Stimulated activated CD4-positive, alpha-beta T cell treated with anti-CD3 and anti-CD28 coated beads, Interleukin-1b, Interleukin-23, amount 100 ng/mL, for 4 hours (primary cell): ENCODE measurements at regions not wholly inside any gene's neighbourhood (a gene's known extent, or its start where the extent isn't known, plus 50 kb on each side); places are given as distances from the start of the nearest gene placed in this dataset.
"Not testable (repeated sequence)": the region's sequence is repeated elsewhere in the genome, so short reads cannot be mapped to it uniquely, and the experiment has no call there.

Source experiments
- DNase-seq, 2 donors: peaks; one replicate each; pipeline ENCODE4 v3.0.0-alpha.2; 2020; ENCODE audit warnings: low read depth in 2 of 2

DNA sequence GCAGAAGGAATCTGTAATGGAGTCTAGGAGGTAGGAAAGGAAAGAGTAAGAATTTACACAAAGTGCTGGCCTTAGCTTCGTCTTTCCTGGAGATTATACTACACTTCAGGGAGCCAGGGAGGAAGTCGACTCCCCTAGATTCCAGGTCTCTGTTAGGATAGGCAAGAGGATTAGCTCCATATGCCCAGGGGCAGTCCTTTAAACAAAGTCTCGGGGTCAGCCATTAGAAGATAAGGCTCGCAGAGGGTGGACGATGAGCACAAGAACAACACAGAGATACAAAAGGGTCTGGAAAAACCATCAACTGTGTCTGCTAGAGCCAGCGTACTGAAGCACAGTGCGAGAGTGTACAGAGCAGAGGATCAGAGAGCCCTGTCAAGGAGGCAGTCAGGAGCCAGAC, 344.7 kb upstream of the TNC start:
- no peak for DNase-seq

DNA sequence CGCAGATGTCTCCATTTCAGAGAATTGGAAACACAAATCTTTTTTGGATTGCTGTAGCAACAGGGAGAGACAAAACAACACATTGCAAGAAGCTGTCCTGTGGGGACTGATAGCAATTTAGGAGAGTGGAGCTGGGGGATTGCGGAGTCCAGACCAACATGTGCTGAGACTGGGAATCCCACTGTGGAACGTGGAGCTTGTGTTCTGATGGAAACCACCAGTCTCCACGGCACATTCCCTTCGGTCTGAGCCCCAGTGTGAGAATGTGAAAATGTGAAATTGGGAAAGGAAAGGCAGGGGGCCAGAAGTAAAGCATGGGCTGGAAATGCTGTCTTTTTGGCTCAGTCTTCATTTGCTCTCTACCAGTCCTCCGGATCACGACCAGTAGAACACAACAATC, 348.8 kb upstream of the TNC start:
- no peak for DNase-seq

DNA sequence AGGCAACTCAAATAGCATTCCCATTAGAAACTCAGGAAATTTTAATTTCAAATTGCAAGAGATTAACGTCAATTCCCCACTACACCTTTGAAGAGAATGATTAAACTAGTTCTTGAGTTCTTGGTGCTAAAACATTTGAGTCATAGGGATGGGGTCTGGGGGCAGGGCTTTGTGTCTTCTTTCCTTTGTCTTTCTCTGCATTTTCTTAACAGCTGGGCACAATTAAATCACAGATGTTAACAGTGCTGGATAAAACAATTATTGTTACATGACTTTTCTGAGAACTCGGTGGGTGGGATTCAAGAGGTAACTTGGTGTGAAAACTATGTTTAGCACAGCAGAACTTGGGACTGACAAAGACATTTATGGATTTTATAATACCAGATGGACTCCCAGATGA, 351.9 kb upstream of the TNC start:
- DNase-seq = no peak

DNA sequence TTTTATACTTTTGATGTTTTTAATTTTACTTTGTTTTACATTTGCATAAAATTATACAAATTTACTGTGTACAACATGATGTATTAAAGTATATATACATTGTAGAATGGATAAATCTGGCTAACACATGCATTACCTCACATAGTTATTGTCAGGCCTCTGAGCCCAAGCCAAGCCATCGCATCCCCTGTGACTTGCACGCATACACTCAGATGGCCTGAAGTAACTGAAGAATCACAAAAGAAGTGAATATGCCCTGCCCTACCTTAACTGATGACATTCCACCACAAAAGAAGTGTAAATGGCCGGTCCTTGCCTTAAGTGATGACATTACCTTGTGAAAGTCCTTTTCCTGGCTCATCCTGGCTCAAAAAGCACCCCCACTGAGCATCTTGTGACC, 355.1 kb upstream of the TNC start:
- DNase-seq = not testable (repeated sequence)

DNA sequence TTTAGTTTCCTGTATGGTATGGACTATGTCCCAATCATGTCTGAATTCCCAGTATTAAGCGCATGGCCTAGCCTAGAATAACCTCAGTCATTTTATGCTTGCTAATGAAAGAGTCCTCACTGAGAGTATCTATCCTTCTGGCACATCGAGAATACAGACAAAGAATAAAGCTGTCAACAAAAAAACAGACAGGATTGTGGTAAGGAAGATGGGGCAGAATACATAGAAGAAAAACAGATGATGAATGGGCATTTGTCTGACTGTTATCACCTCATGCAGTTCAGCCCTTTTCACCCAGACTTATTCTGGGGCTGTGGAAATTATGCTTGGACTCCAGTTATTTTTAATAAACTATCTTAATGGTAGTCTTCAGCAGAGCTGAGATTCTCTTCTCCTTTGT, 363.8 kb upstream of the TNC start:
- DNase-seq = no peak

DNA sequence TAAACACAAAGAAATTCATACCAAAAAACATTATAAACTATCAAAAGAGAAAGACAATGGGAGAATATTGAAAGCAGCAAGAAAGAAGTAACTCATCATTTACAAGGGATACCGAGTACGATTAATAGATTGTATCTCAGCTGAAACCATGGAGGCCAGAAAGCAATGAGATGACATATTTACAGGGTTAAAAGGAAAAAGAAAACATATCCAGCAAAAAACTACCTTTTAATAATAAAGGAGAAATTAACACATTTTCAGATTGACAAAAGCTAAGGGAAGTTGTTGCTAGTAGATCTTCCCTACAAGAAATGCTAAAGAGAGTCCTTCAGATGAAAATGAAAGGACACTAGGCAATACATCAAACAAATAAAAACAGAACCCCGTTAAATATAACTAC, 364.8 kb upstream of the TNC start:
- DNase-seq = no peak

DNA sequence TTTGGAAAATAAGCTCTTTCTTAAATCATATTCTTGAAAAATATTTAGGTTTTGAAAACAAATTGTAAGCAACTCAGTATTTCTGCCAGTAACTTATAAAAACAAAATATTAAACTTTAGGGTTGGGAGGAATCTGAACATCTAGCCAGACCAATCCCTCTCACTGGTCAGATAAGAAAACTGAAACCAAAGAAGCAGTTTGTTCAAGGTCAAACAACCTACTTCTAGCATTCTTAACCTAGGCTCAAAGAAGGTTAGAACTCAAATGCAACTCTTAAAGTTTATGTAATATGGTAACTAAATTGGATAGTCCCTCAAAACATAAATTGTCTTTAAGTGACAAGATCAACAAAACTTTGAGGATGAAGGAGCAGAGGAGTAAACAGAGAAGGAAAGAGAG, 374.9 kb upstream of the TNC start:
- no peak for DNase-seq

DNA sequence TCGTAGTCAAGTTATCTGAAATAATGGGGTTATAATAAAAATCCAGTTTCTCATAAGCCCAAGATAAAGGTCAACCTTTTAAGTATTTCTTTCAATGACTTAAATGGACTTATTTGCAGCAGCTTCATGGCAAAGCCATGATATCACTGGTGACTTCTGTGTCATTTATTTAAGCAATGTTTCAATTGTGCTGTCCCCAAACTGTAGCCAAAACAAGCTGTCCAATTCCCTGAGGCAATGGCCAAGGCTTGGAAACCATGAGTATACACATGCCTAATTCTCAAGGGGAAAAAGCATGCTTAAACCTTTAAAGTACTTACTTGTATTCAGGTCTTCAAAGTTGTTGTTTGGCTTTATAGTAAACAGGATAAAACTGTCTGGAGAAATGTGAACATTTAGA, 376.4 kb upstream of the TNC start:
- DNase-seq = no peak

DNA sequence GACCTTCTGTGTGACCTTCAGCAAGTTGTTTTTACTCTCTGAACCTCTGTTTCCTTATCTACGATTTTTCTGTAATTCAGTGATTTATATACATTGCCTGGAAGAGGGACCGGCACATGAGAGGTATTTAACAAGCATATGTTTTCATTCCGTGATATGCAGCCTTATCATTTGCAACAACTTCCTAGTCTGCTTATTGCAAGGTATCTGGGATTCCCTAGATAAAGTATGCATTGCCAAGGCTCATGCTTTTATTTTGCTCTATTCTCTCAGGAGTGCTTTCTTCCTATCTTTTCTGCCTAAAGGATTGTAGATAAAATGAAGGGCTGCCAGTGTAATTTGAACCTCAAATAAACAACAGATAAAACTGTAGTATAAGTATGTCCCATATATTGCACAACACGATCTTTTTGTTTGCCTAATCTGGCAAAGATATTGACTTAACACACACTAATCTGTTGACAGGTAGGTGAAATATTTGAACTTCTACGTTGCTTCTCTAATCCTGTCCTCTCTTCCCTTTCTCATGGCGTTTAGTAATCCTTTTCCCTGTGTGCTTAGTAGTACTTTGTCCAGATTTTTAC, 377.2 kb upstream of the TNC start:
- DNase-seq = no peak

DNA sequence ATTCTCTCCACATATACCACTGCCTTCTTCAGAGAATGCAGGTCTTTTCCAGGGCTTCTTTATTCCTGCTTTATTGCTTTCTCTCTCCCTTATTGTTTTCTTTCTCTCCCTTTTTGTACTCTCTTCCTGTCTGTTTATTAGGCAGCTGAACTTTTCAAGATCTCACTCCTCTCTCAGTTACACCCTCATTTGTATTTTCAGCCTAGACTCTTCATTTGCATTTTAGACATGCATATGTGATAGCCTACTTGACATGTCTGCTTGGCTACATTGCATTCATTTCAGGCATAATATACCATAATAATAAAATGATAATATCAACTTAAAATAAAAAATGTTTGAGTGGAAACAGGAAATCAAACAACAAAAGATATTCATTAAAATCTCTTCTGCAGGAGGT, 377.9 kb upstream of the TNC start:
- no peak for DNase-seq

DNA sequence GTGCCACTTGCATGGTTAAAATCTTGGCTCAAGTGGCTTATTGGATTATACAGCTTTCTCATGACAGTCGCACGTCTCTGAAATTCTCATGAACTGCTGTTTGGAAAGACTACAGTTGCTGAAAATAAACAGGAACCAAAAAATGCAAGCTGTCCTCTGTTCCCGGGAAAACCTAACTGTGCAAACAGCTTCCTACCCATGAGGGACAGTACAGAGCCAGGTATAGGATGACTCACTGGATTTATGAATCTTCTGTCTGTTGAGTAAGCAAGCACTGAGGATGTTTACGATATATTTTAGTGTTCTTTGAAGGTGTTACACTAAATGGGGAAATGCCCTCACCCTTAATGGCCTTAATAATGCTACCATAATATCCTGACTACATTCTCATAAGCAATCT, 380.3 kb upstream of the TNC start:
- DNase-seq = no peak

DNA sequence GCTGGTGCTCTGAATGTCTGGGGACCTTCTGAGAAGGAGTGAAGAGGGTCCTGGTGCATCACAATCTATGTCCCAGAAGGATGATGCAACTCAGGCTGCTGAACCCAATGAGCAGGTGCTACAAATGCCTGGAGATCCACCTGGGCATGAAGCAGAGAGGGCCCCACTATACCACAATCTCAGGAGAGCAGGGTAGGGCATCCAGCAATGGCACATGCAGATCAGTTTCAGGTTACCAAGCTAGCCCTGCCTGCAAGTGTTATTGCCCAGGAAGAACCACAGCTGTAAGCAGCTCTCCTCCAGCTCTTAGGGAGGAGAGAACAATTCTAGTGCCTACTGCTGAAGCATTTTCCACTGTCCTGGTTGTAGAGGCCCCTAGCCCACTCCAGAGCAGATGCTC, 389.2 kb upstream of the TNC start:
- no peak for DNase-seq

DNA sequence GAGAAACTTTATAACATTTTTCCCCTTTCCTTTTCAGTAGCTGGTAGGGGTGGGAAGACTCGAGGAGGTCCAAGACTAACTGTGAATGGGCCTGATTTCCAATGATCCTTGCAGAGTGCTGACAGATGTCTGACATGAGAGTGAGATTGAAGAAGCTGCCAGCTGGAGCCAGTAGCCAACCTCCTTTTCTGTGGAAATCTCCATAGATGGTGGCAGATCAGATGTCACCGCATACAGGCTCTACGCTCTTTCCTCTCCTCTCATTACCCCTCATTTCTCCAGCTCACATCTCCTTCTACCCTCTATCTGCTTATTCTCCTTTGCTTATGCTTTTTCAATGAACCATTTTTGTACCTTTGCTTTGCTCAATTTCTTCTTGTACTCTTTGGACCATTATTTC, 395.2 kb upstream of the TNC start:
- DNase-seq = no peak

DNA sequence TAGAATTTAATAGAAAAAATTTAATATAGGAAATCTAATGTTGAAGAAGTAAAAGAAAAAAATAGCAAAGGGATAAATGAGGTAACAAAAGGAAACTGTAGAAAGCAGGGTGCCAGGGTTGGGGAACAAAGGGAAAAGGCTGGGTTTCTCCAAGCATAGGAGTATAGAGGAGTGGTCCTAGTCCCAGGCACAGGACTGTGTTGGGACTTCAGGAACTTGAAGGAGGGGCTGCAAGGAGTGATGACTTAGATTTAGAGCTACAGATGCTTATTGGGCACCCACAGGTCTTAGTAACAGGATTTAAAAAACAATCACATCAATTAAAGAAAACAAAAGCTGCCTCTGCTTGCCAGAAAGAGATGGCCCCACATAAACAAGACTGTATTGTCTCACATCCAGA, 396.5 kb upstream of the TNC start:
- DNase-seq = no peak

DNA sequence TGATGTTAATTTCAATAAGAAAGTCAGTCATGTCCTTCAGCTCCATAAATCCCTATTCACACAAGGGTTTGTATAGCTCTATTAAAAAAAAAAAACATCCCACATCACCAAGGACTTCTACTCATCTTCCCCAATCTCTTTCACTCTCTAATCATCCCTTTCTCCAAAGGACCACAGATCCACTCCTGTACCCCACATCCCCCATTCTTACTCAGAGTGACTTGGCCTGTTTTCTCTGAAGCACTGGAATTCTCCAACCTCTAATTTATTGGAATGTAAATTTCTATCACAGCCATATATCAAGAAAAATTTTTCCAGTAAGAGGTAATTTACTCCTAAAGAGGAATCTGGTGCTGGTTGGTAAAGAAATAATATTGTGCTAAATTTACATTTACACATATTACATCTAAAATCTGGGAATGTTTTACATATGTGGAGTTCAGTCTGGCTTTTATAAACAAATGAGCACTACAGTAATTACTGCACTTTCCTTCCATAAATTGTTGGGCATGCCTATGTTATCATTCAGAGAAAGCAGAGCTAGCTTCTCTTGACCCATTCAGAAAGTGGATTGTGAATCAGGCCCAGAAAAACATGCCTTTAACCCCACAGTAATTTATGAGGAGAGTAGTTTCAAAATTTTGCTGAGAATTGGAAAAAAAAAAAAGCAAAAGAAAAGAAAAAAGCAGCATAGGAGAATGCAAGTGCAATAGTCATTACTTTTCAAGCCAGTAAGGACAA, 399.5 kb upstream of the TNC start:
- no peak for DNase-seq

DNA sequence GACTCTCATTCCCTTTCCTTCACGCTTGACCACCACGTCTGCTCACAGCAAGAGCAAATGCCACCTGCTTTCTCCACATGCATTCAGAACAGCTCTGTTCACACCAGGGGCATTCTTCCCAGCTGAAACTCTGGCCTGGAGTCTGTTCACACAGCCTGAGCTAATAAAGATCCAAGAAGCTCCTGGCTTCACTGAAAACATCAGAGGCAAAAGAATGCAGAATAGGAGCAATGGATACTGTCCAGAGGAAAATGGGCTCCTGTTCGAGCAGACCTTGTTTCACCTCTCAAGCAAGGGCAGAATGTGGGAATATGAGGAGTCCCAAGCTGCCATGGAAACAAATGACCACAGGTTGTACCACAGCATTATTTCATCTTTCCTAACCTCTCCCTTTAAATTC, 402.7 kb upstream of the TNC start:
- no peak for DNase-seq

DNA sequence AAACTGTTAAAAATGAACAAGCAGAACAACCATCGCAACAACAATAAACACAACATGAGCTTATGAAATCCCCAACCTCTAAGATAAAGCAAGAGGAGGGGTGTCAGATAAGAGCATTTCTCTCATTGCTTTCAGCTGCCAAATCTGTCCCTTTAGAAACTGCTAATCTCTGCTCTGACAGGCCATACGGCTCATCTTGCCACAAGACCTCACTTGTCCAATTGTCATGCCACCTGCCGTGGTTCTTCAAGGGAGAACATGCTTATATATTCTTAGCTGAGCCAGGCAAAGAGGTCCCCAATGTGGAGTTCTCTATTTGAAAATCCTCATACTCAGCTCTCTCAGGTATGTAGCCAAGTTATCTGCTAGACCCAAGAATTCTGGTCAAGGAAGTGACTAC, 405.0 kb upstream of the TNC start:
- DNase-seq = no peak

DNA sequence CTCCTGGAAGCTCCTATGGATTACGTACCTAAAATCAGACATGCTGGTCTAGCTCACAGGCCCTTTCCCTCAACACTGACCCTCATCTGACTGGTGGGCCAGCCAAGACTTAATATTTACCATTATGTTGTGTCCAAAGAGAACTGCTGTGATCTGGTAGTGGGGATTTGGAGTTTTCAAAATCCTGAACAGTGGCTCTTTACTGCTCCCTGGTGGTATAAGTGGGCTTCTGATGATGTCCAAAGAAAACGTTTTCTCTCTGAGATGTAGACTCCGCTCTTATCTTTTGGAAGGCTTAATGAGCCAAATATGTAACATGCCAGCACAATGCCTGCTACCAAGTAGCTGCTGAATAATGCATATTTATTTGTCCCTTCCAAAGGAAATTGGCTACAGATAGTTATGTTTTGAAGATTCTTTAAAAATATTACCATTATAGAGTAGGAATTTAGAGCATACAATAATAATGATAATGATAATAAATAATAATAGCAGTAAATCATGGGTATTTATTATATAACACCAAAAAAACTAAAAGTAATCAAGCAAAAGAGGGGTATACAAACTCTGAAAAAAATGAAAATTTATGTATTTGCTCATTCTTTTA, 406.6 kb upstream of the TNC start:
- DNase-seq = no peak

DNA sequence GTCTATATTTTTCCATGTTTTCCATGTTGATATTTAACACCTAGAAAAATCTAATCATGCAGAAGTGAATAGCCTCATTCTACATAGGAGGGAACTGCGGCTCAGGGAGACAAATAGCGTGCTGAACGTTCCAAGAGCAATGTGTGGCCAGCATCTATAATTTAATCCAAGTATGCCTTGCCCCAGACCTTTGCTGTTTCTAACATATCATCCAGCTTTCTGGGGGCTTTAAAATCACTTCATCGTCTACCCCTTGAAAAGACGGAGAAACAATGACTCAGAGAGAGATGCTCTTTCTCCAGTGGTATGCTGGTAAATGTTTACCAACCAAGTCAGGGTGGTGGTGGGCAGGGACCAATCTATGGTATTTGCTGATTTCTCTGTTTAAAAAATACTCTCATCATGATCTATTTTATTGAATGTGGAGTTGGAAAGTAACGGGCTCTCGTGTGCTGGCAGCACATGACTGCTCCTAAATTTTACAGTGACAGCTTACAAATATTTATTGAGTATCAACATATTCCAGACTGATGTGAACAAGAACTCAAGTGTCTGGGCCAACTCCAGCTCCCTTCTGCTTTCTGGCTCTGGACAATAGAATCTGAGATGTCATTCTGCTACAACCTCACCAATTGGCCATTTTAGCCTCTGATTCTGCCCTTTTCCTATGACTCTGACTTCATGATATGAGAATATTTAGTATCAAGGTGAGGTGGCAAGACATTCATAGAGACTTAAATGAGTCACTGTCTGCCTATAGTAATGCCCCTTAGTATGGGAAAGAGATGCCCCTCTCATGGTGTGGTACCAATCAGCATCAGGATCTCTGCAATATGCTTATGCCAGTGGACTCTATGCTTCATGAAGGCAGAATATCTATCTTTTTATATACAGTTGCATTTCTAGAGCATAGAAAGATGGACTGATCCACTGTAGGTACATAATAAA, 407.4 kb upstream of the TNC start:
- no peak for DNase-seq

DNA sequence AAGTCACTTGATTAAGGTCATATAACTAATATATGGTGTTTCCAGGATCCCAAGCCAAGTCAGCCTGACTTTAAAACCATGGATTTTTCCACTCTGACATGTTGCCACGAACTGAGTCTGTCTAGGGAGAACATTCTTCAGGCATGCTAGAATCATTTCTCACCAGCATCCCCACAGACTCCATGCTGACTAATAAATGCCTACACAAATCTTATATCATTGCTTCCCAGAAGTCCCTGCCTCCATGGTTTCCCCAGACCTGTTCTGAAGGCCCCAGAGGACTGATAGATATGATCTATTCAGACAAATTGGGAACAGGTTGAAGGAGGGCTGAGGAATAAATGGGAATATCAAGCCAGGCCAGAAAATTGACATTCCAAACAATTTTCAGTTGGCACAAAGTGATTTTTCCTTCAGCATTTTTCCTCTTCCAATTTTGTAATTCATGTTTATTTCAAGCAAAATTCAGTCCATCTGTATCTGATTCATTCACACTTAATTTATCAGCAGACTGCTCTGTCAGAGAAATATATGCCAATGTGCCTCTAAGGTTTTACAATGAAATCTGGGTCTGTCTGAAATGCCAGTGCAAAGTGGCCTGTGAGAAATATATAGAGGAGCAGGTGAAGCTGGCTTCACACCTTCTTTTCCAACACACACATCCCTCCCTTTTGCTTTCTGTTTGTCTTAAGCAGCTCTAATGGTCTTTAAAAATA, 413.6 kb upstream of the TNC start:
- DNase-seq = no peak

DNA sequence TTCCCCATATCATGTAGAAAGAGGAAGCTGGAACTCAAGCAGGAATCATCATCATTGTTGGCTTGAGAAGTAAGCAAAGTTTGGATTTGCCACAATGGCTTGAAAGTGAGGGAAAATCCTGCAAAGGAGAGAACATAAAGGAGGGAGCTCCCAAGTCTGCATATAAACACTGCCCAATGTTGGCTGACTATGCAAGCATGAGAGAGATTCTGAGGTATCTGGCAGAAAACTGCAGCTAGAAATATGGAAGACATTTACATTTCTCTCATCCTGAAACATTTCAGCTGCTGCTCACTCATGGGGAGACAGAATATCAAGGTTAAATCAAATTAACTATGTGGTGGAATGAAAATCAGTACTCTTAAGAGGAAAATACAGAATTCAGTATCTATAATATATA, 415.6 kb upstream of the TNC start:
- no peak for DNase-seq

DNA sequence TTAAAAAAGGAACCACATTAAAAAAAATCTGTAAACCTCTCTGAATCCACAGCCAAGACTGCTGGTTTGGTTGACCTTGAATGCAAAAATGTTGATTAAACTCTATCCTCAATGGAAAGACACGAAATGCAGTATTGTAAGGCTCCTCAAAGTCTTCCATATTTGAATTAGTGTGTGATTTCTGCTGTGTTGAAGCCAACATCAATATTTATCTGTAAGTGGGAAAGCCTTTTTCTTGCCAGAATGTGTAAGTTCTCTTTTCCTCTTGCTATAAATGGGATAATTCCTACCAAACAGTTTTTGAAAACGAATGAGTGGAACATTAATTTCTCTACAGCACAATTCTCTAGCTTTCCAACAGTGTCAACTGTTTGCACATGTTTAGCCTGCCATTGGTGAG, 422.1 kb upstream of the TNC start:
- DNase-seq = no peak
